GM18907 (cell line): ENCODE measurements at regions not wholly inside any gene's neighbourhood (a gene's known extent, or its start where the extent isn't known, plus 50 kb on each side); places are given as distances from the start of the nearest gene placed in this dataset.

Experiments
- ATAC-seq: cut with Tn5 transposase; IDR thresholded peaks from one replicate; pipeline ENCODE4 v1.9.1; 2021; ENCODE audit warnings: mild to moderate bottlenecking, moderate library complexity; ENCODE audit not compliant: unreplicated experiment

DNA sequence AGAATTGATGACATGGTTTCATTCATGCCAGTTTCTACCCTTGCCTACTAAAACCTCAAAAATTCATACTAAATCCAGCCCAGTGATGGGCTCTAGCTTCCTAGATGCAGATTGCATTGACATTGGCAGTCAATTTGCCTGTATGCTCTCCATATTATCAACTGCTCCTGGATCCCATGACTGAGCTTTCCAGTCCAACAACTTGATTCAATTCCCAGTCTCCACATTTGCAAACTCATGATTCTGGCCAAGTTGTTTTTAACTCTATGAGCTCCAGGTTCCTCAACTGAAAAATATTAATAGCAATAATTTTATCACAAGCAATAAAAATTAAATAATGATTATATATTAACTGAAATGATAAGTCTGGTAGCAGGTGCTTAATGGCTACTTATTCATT lies 51.0 kb upstream of the DSC1 start:
- ATAC-seq, result no peak

DNA sequence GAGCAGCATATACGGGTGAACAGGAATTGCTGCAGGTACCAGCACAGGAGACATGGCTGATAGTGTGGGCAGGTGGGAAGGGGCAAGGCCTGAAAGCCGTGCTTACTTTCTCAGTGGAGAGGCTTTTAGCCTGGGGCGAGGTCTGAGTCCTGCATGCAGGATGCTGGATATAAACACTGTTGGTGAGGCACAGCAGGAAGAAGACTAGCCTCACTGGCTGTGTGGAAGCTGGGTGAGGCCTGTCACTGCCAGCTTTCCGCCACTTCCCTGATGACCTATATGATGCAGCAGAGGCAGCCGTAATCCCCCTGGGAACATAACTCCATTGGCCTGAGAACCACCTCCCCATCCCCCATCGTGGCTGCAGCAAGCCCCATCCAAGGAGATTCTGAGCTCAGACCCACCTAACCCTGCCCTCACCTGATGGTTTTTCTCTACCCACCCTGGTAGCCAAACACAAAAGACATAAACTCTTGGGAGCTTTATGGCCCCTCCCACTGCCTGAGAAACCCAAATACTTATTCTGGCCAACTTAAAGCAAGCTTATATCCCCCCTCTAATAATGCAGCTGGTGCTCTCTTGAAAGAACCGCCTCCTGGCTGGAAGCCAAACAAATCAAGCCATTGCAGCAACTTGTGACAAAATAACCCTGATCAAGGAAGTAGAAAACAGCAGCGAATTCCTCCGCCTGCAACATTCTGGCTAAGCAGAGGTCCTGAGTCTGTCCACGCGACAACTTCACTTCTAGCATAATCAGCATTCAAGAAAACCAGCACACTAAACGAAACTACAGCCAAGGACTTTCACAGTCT lies 54.6 kb upstream of the DSC1 start:
- no peak for ATAC-seq

DNA sequence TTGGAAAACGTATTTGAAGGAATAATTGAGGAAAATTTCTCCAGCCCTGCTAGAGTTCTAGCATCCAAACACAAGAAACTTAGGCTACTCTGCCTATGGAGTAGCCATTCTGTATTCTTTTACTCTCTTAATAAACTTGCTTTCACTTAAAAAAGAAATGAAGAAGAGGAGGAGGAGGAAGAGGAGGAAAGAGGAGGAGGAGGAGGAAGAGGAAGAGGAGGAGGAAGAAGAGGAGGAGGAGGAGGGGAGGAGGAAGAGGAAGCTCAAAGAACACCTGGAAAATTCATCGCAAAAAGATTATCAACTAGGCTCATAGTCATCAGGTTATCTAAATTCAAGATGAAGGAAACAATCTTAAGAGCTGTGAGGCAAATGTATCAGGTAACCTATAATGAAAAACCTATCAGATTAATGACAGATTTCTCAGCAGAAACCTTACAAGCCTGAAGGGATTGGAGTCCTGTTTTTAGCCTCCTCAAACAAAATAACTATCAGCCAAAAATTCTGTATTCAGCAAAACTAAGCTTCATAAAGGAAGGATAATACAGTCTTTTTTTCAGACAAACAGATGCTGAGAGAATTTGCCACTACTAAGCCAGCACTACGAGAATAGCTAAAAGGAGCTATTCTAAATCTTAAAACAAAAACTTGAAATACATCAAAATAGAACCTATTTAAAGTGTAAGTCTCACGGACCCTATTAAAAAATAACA lies 56.2 kb upstream of the DSC1 start:
- ATAC-seq, result no peak

DNA sequence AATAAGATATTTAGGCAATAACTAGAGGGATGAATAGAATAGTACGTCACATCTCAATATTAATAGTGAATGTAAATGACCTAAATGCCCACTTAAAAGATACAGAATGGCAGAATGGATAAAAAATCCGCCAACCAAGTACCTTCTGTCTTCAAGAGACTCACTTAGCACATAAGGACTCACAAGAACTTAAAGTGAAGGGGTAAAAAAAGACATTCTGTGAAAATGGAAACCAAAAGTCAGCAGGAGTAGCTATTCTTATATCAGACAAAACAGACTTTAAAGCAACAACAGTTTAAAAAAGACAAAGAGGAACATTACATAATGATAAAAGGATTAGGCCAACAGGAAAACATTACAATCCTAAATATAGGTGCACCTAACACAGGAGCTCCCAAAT lies 56.7 kb upstream of the DSC1 start:
- no peak for ATAC-seq

DNA sequence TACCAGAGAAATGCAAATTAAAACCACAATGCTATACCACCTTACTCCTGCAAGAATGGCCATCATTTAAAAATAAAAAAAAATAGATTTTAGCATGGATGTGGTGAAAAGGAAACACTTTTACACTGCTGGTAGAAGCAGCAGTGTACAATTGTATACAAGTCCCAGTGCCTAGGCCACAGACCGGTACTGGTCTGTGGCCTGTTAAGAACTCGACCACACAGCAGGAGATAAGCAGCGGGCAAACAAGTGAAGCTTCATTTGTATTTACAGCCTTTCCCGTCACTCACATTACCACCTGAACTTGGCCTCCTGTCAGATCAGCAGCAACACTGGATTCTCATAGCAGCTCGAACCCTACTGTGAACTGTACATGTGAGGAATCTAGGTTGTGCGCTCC lies 60.7 kb upstream of the DSC1 start:
- no peak for ATAC-seq

DNA sequence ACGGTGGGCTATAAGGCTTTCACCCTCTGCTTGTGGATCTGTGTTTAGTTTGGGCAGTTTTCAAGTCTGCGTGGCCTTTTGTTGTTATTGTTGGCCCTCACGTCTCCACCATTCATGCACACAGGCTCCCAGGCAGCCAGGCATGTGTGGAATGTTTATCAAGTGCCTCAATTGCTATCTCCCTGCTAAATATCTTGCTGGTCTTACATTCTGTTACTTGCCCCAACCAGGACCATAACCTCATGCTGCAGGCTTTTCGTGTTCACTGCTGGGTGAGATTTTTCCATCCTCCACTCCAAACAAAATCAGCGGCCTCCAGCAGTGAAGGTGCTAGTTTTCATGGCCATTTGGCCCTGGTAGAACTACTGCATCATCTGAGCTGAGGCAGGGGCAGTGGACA lies 63.0 kb upstream of the DSC1 start:
- no peak for ATAC-seq

DNA sequence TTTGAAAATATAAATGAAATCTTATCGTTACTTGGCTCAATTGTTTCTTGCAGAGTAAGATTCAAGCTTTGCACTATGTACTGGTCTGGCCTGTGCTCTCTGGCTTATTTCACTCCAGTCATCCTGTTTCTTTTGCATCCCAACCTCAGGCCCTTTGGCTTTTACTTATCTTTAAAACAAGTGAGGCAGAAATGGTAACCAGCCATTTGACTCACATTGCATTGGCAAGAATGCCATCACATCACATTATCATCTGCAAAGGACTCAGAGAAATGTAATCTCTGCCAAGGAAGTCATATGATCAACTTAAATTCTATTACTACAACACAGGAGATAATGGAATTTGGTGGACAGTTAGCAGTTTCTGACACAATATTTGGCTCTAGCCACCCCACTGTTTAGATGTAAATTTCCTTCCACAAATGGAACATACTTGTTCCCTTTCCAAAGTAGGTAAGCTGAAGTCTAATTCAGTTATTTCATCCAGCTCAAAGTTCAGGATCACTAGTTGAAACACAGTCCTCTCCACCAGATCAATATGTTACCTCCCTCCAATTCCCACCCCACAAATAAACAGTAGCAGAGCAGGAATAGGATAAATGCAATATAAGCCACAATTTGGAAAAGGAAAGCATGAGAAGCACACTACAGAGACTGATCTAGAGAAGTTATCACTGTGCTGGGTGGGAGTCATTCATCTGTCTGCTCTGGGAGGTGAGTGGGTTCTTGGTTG lies 65.0 kb upstream of the DSC1 start:
- no peak for ATAC-seq

DNA sequence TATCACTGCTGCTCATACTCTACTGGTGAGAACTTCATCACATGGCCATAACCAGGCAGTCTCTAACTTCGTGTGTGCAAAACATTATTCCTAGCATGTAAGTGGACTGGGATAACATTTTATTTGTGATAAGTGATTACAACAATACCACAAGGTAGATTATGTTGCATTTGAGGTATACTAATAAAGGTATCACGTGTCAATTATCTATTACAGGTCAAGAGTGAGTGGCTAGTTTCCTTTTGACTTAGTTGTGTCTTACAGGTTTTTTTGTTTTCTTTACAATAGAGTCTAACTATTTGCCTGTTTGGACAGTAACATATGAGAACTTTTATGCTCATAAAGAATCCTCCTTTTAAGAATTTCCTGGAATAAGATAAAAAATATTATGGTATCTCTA lies 67.2 kb upstream of the DSC1 start:
- ATAC-seq, result no peak

DNA sequence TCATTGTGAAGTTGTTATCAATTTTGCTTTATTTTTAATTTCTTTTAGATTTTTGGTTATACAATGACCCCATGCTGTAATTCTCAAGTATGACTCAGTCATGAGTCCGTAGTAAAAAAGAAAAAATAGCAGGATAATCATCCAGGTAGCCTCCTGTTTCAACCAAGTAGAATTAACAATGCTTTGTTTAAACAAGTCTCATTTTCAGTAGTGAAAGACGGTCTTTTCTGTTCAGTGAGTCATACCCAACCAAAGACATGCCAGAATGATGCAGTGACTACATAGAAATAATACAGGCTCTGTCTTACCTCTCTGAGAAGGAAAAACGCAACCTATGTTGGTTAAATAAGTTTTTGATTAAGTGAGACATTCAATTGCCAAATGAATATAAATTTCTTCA lies 67.8 kb upstream of the DSC1 start:
- ATAC-seq, result peak; percentile 63

DNA sequence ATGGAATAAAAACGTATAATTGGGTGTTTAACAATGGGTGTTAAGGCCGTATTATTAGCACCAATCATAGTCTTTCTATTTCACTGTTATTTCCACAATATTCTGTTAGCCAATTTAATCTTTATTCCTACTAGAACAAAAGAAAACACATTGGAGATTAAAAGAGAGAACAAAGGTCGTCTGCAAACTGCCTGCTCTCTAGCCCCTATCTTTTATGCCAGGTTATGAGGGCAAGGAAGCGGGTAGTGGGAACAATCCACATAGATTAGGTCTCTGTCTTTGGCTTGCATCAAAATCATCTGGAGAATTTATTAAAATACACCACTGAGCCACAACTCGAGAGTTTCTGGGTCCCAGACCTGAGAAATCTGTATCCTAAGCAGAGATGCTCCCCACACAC lies 69.4 kb upstream of the DSC1 start:
- ATAC-seq, result no peak

DNA sequence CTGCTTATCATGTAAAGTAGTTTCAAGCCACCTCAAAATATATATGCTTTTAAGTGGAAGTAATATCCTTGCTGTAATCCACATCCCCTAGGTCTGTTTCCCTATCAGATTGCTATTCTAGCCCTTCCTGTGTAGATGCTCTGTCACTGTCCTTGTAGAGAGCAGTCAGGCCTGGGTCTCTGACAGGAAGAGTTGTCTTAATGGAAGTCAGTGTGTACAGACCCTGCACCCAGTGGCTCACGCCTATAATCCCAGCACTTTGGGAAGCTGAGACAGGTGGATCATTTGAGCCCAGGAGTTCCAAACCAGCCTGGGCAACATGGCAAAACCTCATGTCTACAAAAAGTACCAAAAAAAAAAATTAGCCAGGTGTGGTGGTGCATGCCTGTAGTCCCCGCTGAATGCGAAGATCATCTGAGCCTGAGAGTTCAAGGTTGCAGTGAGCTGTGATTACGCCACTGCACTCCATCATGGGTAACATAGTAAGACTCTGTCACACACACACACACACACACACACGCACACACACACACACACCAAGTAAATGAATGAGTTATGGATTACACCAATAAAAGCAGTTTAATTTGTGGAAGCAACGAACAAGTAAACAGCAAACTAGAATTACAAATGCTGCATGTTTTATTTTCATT lies 70.2 kb upstream of the DSC1 start:
- no peak for ATAC-seq

DNA sequence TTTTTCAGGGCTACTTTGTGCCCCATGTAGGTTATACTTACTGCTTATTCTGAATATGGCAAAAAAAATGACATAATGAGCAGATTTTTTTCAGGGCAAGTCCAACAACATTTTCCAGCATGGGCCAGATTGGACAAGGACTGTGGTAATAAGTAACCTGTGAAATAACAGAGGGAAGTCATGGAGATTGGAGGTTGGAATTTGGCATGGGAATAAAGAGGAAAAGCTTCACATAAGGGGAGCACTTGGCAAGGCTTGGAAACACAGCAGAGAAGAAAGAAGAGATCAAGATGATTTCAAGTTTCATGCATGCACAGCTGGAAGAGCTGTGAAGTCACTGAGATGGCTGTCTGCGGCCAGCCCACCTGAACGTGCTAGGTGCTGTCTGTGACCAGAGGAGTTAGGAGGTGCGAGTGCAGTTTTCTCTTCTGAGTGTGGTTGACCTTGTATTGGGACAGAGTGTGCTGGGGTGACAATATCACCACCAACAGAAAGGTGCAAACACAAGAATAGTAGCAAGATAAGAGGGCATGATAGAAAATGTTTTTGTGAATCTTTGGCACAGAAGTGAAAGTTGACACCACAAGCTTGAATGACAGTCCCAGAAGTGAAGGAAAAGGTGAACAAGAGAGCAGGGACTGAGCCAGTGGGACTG lies 71.1 kb upstream of the DSC1 start:
- no peak for ATAC-seq

DNA sequence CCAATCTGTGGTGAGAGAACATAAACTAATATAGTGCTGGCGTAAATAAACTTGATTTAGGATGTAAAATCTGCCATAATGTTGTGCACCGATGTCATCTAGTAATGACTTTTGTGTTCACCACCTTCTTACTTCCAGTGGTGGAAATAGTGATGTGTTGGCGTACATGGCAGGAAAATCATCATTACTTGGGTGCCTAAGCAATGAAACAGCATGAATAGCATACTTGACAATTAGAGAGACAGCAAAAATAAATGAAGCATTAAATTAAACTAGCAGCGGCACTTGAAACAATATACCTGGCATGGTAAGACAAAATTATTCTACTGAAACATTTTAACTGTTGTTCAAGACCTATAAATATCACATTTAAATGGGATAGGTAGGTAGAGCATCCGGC lies 73.2 kb upstream of the DSC1 start:
- no peak for ATAC-seq

DNA sequence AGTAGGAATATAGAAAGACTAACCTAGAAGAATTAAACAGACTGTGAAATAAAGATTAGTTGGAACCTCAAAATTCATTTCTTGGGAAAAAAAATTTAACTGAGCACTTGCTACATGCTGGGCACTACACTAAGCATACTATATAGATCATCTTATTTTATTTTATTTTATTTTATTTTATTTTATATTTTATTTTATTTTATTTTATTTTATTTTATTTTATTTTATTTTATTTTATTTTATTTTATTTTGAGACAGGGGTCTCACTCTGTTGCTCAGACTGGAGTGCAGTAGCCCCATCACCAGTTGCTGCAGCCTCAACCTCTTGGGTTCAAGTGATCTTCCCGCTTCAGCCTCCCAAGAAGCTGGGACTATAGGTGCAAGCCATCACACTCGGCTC lies 74.5 kb upstream of the DSC1 start:
- ATAC-seq, result no peak

DNA sequence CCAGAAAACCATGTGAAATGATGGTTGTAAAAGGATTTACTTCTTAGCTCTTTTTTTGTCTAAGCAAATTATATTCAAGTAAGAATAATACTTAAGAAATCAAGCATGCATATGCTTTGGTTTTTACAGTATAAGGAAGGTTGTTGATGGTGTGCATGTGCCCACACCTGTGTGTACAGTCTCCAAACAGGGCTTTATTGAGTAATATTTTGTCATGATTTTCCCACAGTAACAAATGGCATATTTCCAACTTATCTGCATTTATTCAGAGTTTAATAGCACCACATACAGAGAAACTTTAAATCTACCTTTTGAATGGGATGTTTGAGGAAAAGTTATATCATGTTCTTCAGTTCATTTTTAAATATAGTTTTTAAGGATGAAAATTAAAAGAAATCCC lies 76.5 kb upstream of the DSG1 start:
- ATAC-seq, result no peak

DNA sequence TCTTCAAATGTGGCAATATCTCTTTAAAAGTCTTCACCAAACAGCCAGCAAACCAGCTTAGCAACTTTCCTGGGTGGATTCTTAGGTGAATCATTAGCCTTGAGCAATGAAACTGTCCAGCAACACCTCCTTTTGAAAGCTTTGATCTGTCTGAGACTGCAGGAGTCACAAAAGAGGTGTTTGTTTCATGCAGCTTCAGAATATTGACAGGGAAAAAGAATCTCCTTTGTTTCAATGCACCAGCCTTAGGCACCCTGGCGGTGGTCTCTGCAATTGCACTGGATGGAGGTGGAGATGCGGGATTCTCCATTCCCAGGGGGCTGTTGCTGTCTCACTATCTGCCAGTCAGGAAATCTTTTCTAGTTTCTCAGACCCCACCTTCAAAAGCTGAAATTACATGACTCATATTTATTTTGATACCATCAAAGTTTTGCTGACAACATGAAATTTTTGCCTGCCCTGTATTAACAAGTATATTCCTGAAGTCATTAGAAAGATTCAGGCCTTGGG lies 76.0 kb upstream of the DSG1 start:
- ATAC-seq, result peak; percentile 84

DNA sequence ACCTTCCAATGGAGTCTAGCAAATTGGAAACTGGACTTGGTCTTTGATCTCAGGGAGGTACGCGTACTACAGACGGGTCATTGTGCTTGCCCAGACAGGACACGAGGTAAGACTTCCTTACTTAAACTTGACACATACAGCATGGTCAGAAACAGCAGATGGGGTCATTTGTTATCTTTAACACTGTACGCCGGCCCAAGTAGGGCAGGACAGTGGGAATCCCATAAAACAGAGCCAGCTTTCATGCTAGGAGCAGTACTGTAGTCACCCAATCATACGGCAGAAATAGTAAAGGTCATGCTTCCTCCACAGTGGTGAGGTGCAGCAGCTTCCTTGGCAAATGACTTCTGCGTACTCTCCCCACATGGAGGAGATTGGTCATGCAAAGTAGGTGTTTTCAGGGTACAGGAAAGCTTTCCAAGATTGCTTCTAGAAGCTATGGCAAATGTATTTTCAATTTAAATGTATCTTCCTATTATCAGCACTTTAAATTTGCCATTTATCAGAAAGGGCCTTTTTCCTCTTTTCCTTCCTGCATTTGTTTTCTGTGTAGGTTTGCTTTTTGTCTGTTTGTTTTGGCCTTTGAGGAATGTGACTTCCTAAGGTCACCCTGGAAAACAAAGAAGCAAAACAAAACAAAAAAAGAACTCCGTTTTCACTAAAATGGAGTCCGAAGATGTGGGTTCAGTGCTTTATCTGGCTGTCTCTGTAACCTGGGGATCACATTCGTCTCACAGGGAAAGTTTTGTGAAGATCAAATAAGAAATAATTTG lies 74.0 kb upstream of the DSG1 start:
- no peak for ATAC-seq

DNA sequence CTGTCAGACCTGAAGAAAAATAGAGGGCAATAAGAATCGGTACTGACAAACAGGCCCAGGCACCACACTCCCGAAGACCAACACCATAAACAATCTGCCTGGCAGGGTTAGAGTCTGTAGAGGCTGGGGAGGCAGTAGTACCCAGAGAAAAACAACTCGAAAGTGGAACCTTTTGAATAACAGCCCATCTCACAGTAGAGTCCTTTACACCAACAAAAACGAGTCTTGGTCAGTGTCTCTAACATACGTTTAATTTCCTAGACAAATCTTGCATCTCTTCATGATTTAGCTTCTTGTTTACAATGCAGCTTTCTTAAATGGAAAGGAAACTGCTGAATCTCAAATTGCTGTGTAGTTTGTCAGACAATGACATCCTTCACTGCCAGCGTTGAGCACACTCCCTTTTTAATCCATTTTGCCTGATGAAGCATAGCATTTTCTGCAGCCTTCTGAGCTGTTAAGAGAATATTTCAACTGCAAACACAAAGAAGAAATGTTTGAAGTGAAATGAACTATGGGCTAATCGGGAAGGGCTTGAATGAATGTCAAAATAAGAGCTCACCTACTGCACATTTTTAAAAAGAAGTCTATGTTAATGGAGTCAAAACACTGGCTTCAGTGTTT lies 73.1 kb upstream of the DSG1 start:
- ATAC-seq, result no peak

DNA sequence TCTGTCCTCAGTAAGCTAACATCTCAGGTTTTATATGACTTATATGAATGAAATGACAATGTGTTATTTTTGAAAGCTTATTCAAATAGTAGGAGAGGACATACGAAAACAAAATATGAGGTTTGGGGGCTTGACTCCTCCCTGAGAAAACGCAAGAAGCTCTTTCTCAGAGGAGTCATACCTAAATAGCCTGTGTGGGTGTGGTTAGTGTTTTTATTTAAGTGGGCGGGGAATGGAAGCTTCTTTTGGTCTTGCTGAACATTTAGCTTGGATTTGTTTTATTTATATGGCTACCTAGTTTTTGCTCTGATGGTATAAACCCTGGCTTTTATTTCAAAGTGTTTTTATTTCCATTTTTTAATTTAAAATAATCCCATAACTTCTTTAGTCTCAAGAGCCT lies 72.1 kb upstream of the DSG1 start:
- no peak for ATAC-seq

DNA sequence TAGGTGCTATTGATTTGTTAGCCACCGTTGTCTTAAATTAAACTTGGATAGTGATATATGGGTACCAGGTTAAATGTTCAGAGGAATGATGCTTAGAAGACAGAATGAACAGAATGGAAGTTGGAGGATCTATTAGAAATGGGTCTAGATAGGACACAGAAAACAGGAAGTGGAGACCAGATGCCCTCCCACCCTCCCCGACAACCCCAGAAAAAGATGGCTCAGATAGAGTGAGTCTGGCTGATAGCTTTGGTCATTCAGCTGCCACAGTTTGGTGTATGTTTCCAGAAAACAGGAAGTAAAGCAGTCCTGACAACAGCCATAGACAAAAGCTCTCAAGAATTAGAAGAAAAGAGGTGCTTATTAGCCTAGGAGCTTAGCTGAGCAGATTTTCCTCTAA lies 71.5 kb upstream of the DSG1 start:
- no peak for ATAC-seq
